ENCODE measurements at regions not wholly inside any gene's neighbourhood (a gene's known extent, or its start where the extent isn't known, plus 50 kb on each side); places are given as distances from the start of the nearest gene placed in this dataset.

DNA sequence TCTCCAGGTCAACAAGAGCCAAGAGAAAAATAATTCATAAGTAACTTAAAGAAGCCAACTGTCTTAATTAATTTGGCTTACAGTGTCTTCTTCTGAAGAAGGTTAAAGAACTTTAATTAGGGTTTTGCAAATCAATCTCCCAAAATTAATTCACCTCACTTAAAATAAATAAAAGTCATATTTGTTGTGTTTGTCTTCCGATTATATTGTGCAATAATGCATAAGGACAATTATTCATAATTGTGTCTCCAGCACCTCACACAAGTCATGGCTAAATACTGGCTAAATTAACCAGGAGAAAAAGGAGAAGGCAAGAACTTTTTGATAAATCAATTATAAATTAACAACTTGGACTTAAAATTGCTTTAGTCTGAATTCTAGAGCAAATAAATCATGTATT, 899.0 kb upstream of the NR2F2 start:
- intact Hi-C loops (cut with micrococcal nuclease) = no loop called here
- TF ChIP-seq, protein P1, sequence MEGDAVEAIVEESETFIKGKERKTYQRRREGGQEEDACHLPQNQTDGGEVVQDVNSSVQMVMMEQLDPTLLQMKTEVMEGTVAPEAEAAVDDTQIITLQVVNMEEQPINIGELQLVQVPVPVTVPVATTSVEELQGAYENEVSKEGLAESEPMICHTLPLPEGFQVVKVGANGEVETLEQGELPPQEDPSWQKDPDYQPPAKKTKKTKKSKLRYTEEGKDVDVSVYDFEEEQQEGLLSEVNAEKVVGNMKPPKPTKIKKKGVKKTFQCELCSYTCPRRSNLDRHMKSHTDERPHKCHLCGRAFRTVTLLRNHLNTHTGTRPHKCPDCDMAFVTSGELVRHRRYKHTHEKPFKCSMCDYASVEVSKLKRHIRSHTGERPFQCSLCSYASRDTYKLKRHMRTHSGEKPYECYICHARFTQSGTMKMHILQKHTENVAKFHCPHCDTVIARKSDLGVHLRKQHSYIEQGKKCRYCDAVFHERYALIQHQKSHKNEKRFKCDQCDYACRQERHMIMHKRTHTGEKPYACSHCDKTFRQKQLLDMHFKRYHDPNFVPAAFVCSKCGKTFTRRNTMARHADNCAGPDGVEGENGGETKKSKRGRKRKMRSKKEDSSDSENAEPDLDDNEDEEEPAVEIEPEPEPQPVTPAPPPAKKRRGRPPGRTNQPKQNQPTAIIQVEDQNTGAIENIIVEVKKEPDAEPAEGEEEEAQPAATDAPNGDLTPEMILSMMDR (IDR thresholded peaks at IDR 0.05; ENCODE audit: unreplicated experiment) = no peak

DNA sequence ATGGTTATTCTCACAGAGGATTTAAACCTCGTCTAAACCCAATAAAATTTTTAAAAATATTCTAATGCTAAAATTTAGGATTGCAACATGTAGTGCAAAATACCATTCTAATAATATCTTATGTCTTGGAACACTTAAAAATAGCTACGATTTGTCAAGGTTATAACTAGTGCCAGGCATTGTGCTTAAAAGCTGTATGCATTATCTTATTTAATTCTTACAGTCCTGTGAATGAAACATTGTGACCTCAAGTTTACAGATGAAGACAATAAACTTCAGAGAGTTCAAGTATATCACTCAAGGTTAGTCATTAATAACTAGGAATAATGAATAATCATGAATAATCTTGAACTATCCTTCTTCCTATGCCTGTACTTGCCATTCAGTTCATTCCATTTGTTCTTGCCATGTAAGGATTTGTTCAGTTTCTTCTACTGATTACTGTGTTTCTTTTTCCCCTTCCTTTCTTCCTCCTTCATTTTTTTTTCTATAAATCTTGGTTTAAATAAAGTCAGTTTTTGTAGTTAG, 897.6 kb upstream of the NR2F2 start:
- no TSS peak for BruUV-seq (replicated peaks)
- no peaks in the 10 kb centered on the region for H3K4me1 Mint-ChIP-seq (ENCODE audit: insufficient read depth, unreplicated experiment)
- ChIA-PET CTCF (no interaction called here), POLR2A (no interaction called here)
- no peak for DNase-seq (ENCODE audit: unreplicated experiment)
- TF ChIP-seq, protein P1 (IDR thresholded peaks at IDR 0.05; ENCODE audit: unreplicated experiment) = no peak
- intact Hi-C loops (cut with micrococcal nuclease) = no loop called here
- no peak overlapping the region for H3K4me3 Mint-ChIP-seq (ENCODE audit: unreplicated experiment)
- H3K9me3 Mint-ChIP-seq (ENCODE audit: unreplicated experiment) = no peaks in the 10 kb centered on the region
- no peaks in the 10 kb centered on the region for H3K36me3 Mint-ChIP-seq (ENCODE audit: insufficient read depth, unreplicated experiment)
- H3K27ac Mint-ChIP-seq (ENCODE audit: low read depth, unreplicated experiment) = no peak overlapping the region
- H3K27me3 Mint-ChIP-seq (ENCODE audit: insufficient read depth, unreplicated experiment) = no peaks in the 10 kb centered on the region

More for the DNA sequence above, 899.0 kb upstream of the NR2F2 start:
- ChIA-PET POLR2A (no interaction called here), CTCF (no interaction called here)
- DNase-seq (ENCODE audit: unreplicated experiment) = no peak
- BruUV-seq (replicated peaks) = no TSS peak
- no peak overlapping the region for H3K4me3 Mint-ChIP-seq (ENCODE audit: unreplicated experiment)
- H3K4me1 Mint-ChIP-seq (ENCODE audit: insufficient read depth, unreplicated experiment) = no peaks in the 10 kb centered on the region
- no peak overlapping the region for H3K27ac Mint-ChIP-seq (ENCODE audit: low read depth, unreplicated experiment)
- H3K36me3 Mint-ChIP-seq (ENCODE audit: insufficient read depth, unreplicated experiment) = no peaks in the 10 kb centered on the region
- no peaks in the 10 kb centered on the region for H3K9me3 Mint-ChIP-seq (ENCODE audit: unreplicated experiment)
- H3K27me3 Mint-ChIP-seq (ENCODE audit: insufficient read depth, unreplicated experiment) = no peaks in the 10 kb centered on the region

- no TSS peak for BruUV-seq (replicated peaks)
- H3K4me1 Mint-ChIP-seq (ENCODE audit: insufficient read depth, unreplicated experiment) = no peaks in the 10 kb centered on the region
- TF ChIP-seq, protein P1 (IDR thresholded peaks at IDR 0.05; ENCODE audit: unreplicated experiment) = no peak
- no peak overlapping the region for H3K27ac Mint-ChIP-seq (ENCODE audit: low read depth, unreplicated experiment)
- no peak overlapping the region for H3K4me3 Mint-ChIP-seq (ENCODE audit: unreplicated experiment)
- CTCF ChIA-PET = interaction anchor here (0.5 kb wide), 2 partner anchors 108 to 646 kb away, joined by 4 to 5 read pairs; no protein-coding TSS in a partner anchor
- H3K9me3 Mint-ChIP-seq (ENCODE audit: unreplicated experiment) = no peaks in the 10 kb centered on the region
- POLR2A ChIA-PET = no interaction called here
- no peak for DNase-seq (ENCODE audit: unreplicated experiment)
- no peaks in the 10 kb centered on the region for H3K27me3 Mint-ChIP-seq (ENCODE audit: insufficient read depth, unreplicated experiment)
- H3K36me3 Mint-ChIP-seq (ENCODE audit: insufficient read depth, unreplicated experiment) = no peaks in the 10 kb centered on the region
- intact Hi-C loops (cut with micrococcal nuclease) = no loop called here
Measured at GRCh38 chr15:95439922-95440376, 890.6 kb upstream of the NR2F2 start.

DNA sequence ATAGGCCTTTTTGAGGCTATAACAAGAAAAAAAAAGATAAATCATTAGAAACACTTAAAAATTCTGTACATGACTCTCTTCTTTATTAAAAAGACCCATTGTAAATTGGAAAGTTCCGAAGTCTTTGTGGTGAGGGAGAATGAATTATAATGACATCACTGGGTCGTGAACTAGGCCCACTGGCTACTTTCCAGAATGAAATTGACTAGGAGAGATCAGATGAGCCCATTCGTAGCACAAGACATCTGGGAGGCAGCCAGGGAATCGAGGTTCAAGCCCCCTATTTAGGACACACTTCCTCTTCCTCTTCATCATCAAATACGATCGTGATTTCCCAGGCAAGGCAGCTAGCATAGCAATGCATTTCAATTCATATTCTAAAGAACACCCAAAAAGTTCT, 889.8 kb upstream of the NR2F2 start:
- TF ChIP-seq, protein P1 (IDR thresholded peaks at IDR 0.05; ENCODE audit: unreplicated experiment) = no peak
- BruUV-seq (replicated peaks) = no TSS peak
- ChIA-PET POLR2A (no interaction called here), CTCF (no interaction called here)
- Mint-ChIP-seq H3K27me3 (ENCODE audit: insufficient read depth, unreplicated experiment) (no peaks in the 10 kb centered on the region), H3K4me1 (ENCODE audit: insufficient read depth, unreplicated experiment) (no peaks in the 10 kb centered on the region), H3K4me3 (ENCODE audit: unreplicated experiment) (no peak overlapping the region), H3K9me3 (ENCODE audit: unreplicated experiment) (no peaks in the 10 kb centered on the region), H3K36me3 (ENCODE audit: insufficient read depth, unreplicated experiment) (no peaks in the 10 kb centered on the region), H3K27ac (ENCODE audit: low read depth, unreplicated experiment) (no peak overlapping the region)
- intact Hi-C loops (cut with micrococcal nuclease) = no loop called here
- DNase-seq (ENCODE audit: unreplicated experiment) = no peak

Measured in MCF 10A (cell line).